HepG2 (cell line): ENCODE measurements at regions not wholly inside any gene's neighbourhood (a gene's known extent, or its start where the extent isn't known, plus 50 kb on each side); places are given as distances from the start of the nearest gene placed in this dataset.

Source experiments
- ATAC-seq: fragments of 200-7000 bp; cut with Tn5 transposase; 3 replicates; pipeline ENCODE4 v1.9.1; 2020; ENCODE audit warnings: mild to moderate bottlenecking, moderate library complexity
- BruUV-seq: library from RNA; stranded (reverse); fragments of 400-500 nt; replicated peaks from 2 replicates; lab custom pipeline; 2021; lab: Mats Ljungman, UMichigan
- CTCF ChIA-PET: fragments of 300-600 bp; formaldehyde crosslinking; extraction: SDS; loops from one replicate; lab custom pipeline; 2021; ENCODE audit warnings: low total read pairs, inconsistent platforms, low intra/inter-chr PET ratio; lab: Yijun Ruan, JAX
- POLR2A ChIA-PET: fragments of 350-600 bp; sonication (Branson Sonifier 250); formaldehyde crosslinking; loops from one replicate; lab custom pipeline; 2020; ENCODE audit warnings: antibody characterized with exemption, inconsistent platforms; lab: Yijun Ruan, JAX
- DNase-seq: peaks from one replicate; pipeline ENCODE4 v3.0.0-alpha.2; 2015; ENCODE audit warnings: low spot score
- FAIRE-seq: peaks from 3 replicates; lab custom pipeline; 2011; peaks lifted over from hg19 to GRCh38; lab: Jason Lieb, UNC
- H2AFZ ChIP-seq: one replicate; pipeline ENCODE4 v1.6.1; 2011; ENCODE audit warnings: low read length, inconsistent platforms
- H3K27ac ChIP-seq: fragments of 300-600 bp; 3 replicates; pipeline ENCODE4 v1.8.0; 2011; ENCODE audit warnings: mixed run types, mild to moderate bottlenecking, mixed read lengths, low read length, inconsistent platforms; ENCODE audit not compliant: insufficient read depth; ENCODE audit errors: extremely low read length
- H3K27me3 ChIP-seq, 2 experiments: fragments of 200-600 bp in 1 of 2; 2 replicates in 1 of 2; 3 replicates in 1 of 2; pipeline versions ENCODE4 v1.6.0 to v1.8.0; 2011; ENCODE audit warnings: low read length in 2 of 2, mild to moderate bottlenecking in 2 of 2, moderate library complexity in 2 of 2, inconsistent platforms in 1 of 2; ENCODE audit not compliant: insufficient read depth in 2 of 2, control insufficient read depth in 1 of 2
- H3K36me3 ChIP-seq, 2 experiments: fragments of 200-600 bp in 1 of 2; replicated peaks in 1 of 2; 2 replicates in 1 of 2; 3 replicates in 1 of 2; pipeline versions ENCODE4 v1.5.1 to v1.8.0; 2011; ENCODE audit warnings: low read length in 2 of 2, inconsistent platforms in 1 of 2; ENCODE audit not compliant: insufficient read depth in 2 of 2, control insufficient read depth in 1 of 2
- H3K4me1 ChIP-seq: 2 replicates; pipeline ENCODE4 v1.5.1; 2012; ENCODE audit warnings: low read length, inconsistent platforms; ENCODE audit not compliant: insufficient read depth
- H3K4me2 ChIP-seq: 2 replicates; pipeline ENCODE4 v1.6.0; 2011; ENCODE audit warnings: low read depth, low read length, inconsistent platforms
- H3K4me3 ChIP-seq, 3 experiments: fragments of 200-600 bp in 1 of 3; sonication (generic), shearing (Covaris generic) in 1 of 3; replicated peaks in 1 of 3; 2 replicates each; pipeline ENCODE4 v1.5.1; 2011 to 2016; ENCODE audit warnings: low read length in 3 of 3, inconsistent platforms in 2 of 3, low read depth in 2 of 3, mild to moderate bottlenecking in 2 of 3, control low read depth in 1 of 3, mixed read lengths in 1 of 3; ENCODE audit not compliant: insufficient read depth in 1 of 3
- H3K79me2 ChIP-seq: one replicate; pipeline ENCODE4 v1.6.1; 2011; ENCODE audit warnings: low read length, inconsistent platforms; ENCODE audit not compliant: insufficient read depth
- H3K9ac ChIP-seq: 2 replicates; pipeline ENCODE4 v1.6.0; 2011; ENCODE audit warnings: mild to moderate bottlenecking, low read depth, low read length, inconsistent platforms; ENCODE audit not compliant: insufficient read depth
- H3K9me3 ChIP-seq: 2 replicates; pipeline ENCODE4 v1.5.1; 2012; ENCODE audit warnings: mild to moderate bottlenecking, low read length
- H4K20me1 ChIP-seq: 2 replicates; pipeline ENCODE4 v1.6.0; 2011; ENCODE audit warnings: inconsistent platforms, mild to moderate bottlenecking, low read length, moderate library complexity; ENCODE audit not compliant: insufficient read depth
- BHLHE40 ChIP-seq: IDR thresholded peaks from 2 replicates; pipeline ENCODE4 v1.6.1; 2011; ENCODE audit warnings: low read length, improper control_type of control experiment
- EZH2 ChIP-seq: conservative IDR thresholded peaks from 2 replicates; pipeline ENCODE4 v1.6.1; 2012; ENCODE audit warnings: mild to moderate bottlenecking, low read depth, low read length, moderate library complexity
- PCBP1 ChIP-seq: fragments of 200-400 bp; formaldehyde crosslinking; IDR thresholded peaks from 2 replicates; pipeline ENCODE4 v1.6.1; 2017; ENCODE audit warnings: mild to moderate bottlenecking, low read depth, low read length, borderline replicate concordance
- PHB2 ChIP-seq: fragments of 450-650 bp; IDR thresholded peaks from 2 replicates; pipeline ENCODE4 v1.6.1; 2018; ENCODE audit not compliant: partially characterized antibody
- RAD21 ChIP-seq: fragments of 450-650 bp; formaldehyde crosslinking; IDR thresholded peaks from 2 replicates; pipeline ENCODE4 v1.5.0; 2020; ENCODE audit warnings: mild to moderate bottlenecking
- ZBTB42 ChIP-seq: sonication (generic); formaldehyde crosslinking; IDR thresholded peaks from 2 replicates; pipeline ENCODE4 v1.5.0; 2020; ENCODE audit warnings: mild to moderate bottlenecking, missing genetic modification reagents
- ZC3H13 ChIP-seq: sonication (generic); formaldehyde crosslinking; IDR thresholded peaks from 2 replicates; pipeline ENCODE4 v1.8.1; 2023; ENCODE audit warnings: mild to moderate bottlenecking, missing genetic modification reagents, moderate library complexity
- ZNF260 ChIP-seq: sonication (generic); formaldehyde crosslinking; IDR thresholded peaks from 2 replicates; pipeline ENCODE4 v1.4.0; 2020; ENCODE audit warnings: missing genetic modification reagents, low read depth, mild to moderate bottlenecking, borderline replicate concordance
- ZNF30 ChIP-seq: sonication (generic); formaldehyde crosslinking; IDR thresholded peaks from 2 replicates; pipeline ENCODE4 v1.5.0; 2020; ENCODE audit warnings: mild to moderate bottlenecking, missing genetic modification reagents
- ZNF367 ChIP-seq: sonication (generic); formaldehyde crosslinking; IDR thresholded peaks from 2 replicates; pipeline ENCODE4 v1.4.0; 2020; ENCODE audit warnings: missing genetic modification reagents, borderline replicate concordance
- ZNF605 ChIP-seq: sonication (generic); formaldehyde crosslinking; IDR thresholded peaks from 2 replicates; pipeline ENCODE4 v1.8.0; 2022; ENCODE audit warnings: mild to moderate bottlenecking, missing genetic modification reagents
- ZNF788 ChIP-seq: sonication (generic); formaldehyde crosslinking; IDR thresholded peaks from 2 replicates; pipeline ENCODE4 v1.5.0; 2020; ENCODE audit warnings: mild to moderate bottlenecking, missing genetic modification reagents, borderline replicate concordance
- WGBS: methylation state at CpG from one replicate; pipeline ENCODE4 v1.1.6; 2017; ENCODE audit warnings: low lambda C conversion rate; 5-methylcytosine and 5-hydroxymethylcytosine counted together
- in situ Hi-C: cut with HindIII; loops from 2 replicates; pipeline ENCODE4 v1.10.0; 2017; ENCODE audit warnings: low pct_unique_long_range_greater_than_20kb; ENCODE audit not compliant: extremely low pct_ligation_motif_present
- intact Hi-C: fragments of 100-400 bp; cut with micrococcal nuclease; formaldehyde crosslinking; loops from one replicate; pipeline ENCODE4 v1.10.0; 2022; ENCODE audit not compliant: unreplicated experiment
- TF ChIP-seq, protein P1 (sequence below): sonication (generic); formaldehyde crosslinking; IDR thresholded peaks from 2 replicates; pipeline ENCODE4 v1.8.0; 2022; ENCODE audit warnings: mild to moderate bottlenecking, missing genetic modification reagents, borderline replicate concordance
- TF ChIP-seq, protein P2 (sequence below): sonication (generic); formaldehyde crosslinking; IDR thresholded peaks from 2 replicates; pipeline ENCODE4 v1.4.0; 2020; ENCODE audit warnings: missing genetic modification reagents

DNA sequence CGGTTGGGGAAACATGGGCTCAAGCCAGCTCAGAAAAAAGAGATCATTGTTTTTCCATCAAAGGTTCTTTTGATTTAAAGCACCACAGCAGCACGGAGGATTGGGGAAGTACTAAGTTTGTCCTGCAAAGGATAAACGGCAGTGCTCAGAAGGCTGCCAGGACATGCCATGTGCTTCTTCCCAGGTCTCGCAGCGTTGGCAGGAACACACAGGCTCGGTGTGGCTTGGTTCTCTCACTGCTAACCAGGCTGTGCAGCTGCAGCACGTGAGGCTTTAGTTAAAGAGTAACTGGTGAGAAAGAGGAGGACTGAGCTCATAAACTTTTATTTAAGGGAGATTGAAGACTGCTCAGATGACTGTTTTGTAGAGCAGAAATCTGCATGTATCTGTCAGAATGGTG lies 264.3 kb downstream of the TSN start:
- H3K27me3 ChIP-seq, result peaks cover 3 to 7% of the 10 kb centered on the region in 2 experiments; a peak in 3 of 5 replicates
- intact Hi-C loops (no loop called here), in situ Hi-C loops (no loop called here)
- H3K27ac ChIP-seq, result no peak overlapping the region
- POLR2A ChIA-PET, result no interaction called here
- CTCF ChIA-PET, result no interaction called here
- no peak for DNase-seq
- no peak for FAIRE-seq
- H2AFZ ChIP-seq, result no peak overlapping the region
- H3K4me1 ChIP-seq, result no peaks in the 10 kb centered on the region
- H3K4me3 ChIP-seq, result no peak overlapping the region
- ATAC-seq, result peak; percentile 64
- TF ChIP-seq PCBP1 (no peak), BHLHE40 (0 out of 2 replicates have a peak, but pooled peaks have one; percentile 12)
- 2% methylated on average over 7 of the region's 7 CpGs for WGBS
- no peaks in the 10 kb centered on the region for H3K9me3 ChIP-seq
- H3K36me3 ChIP-seq, result no peaks in the 10 kb centered on the region
- BruUV-seq, result no TSS peak
- no peak overlapping the region for H3K9ac ChIP-seq
- no peak overlapping the region for H3K4me2 ChIP-seq
- no peaks in the 10 kb centered on the region for H3K79me2 ChIP-seq
- H4K20me1 ChIP-seq, result no peaks in the 10 kb centered on the region

DNA sequence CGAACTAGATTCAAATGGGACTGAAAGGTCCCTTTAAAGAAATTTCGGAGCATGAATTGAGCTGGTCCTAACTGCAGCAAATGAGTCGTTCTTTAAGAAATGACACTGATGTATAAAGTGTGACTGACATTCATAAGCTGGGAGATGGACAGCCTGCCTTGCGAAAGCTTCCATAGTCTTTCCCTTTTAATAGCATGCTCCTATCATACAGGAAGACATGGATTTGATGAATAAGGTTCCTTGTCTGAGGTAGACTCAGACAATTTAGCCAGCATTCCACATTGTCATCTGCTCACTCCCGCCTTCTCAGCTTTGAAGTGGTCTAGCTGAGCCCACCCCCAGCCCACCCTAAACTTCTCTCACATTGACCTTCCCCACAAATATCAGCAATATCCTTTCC lies 264.9 kb downstream of the TSN start:
- intact Hi-C loops (no loop called here), in situ Hi-C loops (no loop called here)
- Histone ChIP-seq H3K27ac (no peak overlapping the region), H2AFZ (no peak overlapping the region), H3K9me3 (no peaks in the 10 kb centered on the region), H3K9ac (no peak overlapping the region), H3K4me2 (no peak overlapping the region), H3K79me2 (no peaks in the 10 kb centered on the region), H3K4me3 (no peak overlapping the region), H3K36me3 (no peaks in the 10 kb centered on the region), H4K20me1 (no peaks in the 10 kb centered on the region), H3K27me3 (peaks cover 3 to 7% of the 10 kb centered on the region in 2 experiments; a peak in 3 of 5 replicates), H3K4me1 (no peaks in the 10 kb centered on the region)
- BruUV-seq, result no TSS peak
- DNase-seq (no peak), ATAC-seq (no peak), FAIRE-seq (no peak)
- POLR2A ChIA-PET, result no interaction called here
- CTCF ChIA-PET, result no interaction called here
- 38% methylated on average over 5 of the region's 5 CpGs for WGBS
- no peak for TF ChIP-seq ZNF30
- TF ChIP-seq, protein P1, sequence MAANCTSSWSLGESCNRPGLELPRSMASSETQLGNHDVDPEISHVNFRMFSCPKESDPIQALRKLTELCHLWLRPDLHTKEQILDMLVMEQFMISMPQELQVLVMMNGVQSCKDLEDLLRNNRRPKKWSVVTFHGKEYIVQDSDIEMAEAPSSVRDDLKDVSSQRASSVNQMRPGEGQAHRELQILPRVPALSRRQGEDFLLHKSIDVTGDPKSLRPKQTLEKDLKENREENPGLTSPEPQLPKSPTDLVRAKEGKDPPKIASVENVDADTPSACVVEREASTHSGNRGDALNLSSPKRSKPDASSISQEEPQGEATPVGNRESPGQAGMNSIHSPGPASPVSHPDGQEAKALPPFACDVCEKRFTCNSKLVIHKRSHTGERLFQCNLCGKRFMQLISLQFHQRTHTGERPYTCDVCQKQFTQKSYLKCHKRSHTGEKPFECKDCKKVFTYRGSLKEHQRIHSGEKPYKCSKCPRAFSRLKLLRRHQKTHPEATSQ, result no peak
- no peak for TF ChIP-seq ZNF788 (CRISPR knock-in tag)
- TF ChIP-seq ZNF367 (CRISPR knock-in tag), result no peak
- no peak for TF ChIP-seq ZBTB42
- TF ChIP-seq PHB2, result no peak
- no peak for TF ChIP-seq EZH2
- TF ChIP-seq ZC3H13, result no peak
- TF ChIP-seq ZNF260, result no peak
- TF ChIP-seq RAD21 (CRISPR knock-in tag), result no peak
- TF ChIP-seq, protein P2, sequence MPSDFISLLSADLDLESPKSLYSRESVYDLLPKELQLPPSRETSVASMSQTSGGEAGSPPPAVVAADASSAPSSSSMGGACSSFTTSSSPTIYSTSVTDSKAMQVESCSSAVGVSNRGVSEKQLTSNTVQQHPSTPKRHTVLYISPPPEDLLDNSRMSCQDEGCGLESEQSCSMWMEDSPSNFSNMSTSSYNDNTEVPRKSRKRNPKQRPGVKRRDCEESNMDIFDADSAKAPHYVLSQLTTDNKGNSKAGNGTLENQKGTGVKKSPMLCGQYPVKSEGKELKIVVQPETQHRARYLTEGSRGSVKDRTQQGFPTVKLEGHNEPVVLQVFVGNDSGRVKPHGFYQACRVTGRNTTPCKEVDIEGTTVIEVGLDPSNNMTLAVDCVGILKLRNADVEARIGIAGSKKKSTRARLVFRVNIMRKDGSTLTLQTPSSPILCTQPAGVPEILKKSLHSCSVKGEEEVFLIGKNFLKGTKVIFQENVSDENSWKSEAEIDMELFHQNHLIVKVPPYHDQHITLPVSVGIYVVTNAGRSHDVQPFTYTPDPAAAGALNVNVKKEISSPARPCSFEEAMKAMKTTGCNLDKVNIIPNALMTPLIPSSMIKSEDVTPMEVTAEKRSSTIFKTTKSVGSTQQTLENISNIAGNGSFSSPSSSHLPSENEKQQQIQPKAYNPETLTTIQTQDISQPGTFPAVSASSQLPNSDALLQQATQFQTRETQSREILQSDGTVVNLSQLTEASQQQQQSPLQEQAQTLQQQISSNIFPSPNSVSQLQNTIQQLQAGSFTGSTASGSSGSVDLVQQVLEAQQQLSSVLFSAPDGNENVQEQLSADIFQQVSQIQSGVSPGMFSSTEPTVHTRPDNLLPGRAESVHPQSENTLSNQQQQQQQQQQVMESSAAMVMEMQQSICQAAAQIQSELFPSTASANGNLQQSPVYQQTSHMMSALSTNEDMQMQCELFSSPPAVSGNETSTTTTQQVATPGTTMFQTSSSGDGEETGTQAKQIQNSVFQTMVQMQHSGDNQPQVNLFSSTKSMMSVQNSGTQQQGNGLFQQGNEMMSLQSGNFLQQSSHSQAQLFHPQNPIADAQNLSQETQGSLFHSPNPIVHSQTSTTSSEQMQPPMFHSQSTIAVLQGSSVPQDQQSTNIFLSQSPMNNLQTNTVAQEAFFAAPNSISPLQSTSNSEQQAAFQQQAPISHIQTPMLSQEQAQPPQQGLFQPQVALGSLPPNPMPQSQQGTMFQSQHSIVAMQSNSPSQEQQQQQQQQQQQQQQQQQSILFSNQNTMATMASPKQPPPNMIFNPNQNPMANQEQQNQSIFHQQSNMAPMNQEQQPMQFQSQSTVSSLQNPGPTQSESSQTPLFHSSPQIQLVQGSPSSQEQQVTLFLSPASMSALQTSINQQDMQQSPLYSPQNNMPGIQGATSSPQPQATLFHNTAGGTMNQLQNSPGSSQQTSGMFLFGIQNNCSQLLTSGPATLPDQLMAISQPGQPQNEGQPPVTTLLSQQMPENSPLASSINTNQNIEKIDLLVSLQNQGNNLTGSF (CRISPR knock-in tag), result no peak
- TF ChIP-seq ZNF605, result no peak
